NCI-H2227 (cell line): ENCODE measurements at regions not wholly inside any gene's neighbourhood (a gene's known extent, or its start where the extent isn't known, plus 50 kb on each side); places are given as distances from the start of the nearest gene placed in this dataset.
"Not testable (repeated sequence)": the region's sequence is repeated elsewhere in the genome, so short reads cannot be mapped to it uniquely, and the experiment has no call there.

Source experiments
- DNase-seq: peaks from one replicate; lab custom pipeline; 2025; ENCODE audit not compliant: unreplicated experiment; lab: John Stamatoyannopoulos, UW

GRCh38 chr21:33121715-33122475 is 52.0 kb downstream of the OLIG1 start:
- peak; percentile 22 for DNase-seq

GRCh38 chr21:33122507-33122906 is 52.6 kb downstream of the OLIG1 start:
- no peak for DNase-seq

GRCh38 chr21:33123374-33124123 is 53.6 kb downstream of the OLIG1 start:
- no peak for DNase-seq

GRCh38 chr21:33124889-33125288 is 54.9 kb downstream of the OLIG1 start:
- no peak for DNase-seq

GRCh38 chr21:33125680-33126375 is 55.9 kb downstream of the OLIG1 start:
- no peak for DNase-seq

GRCh38 chr21:33126569-33126968 is 56.6 kb downstream of the OLIG1 start:
- no peak for DNase-seq

GRCh38 chr21:33127154-33127867 is 57.4 kb downstream of the OLIG1 start:
- peak; percentile 57 for DNase-seq

- no peak for DNase-seq
Measured at GRCh38 chr21:33127868-33128242, 57.9 kb downstream of the OLIG1 start.

GRCh38 chr21:33128538-33128937 is 58.6 kb downstream of the OLIG1 start:
- DNase-seq = no peak

- no peak for DNase-seq
Measured at GRCh38 chr21:33132054-33132453, 62.1 kb downstream of the OLIG1 start.

- DNase-seq = no peak
Measured at GRCh38 chr21:33133892-33134291, 64.0 kb downstream of the OLIG1 start.

GRCh38 chr21:33135925-33136324 is 66.0 kb downstream of the OLIG1 start:
- no peak for DNase-seq

- DNase-seq = no peak
Measured at GRCh38 chr21:33136847-33137502, 67.0 kb downstream of the OLIG1 start.

- no peak for DNase-seq
Measured at GRCh38 chr21:33139084-33139483, 69.1 kb downstream of the OLIG1 start.

- DNase-seq = no peak
Measured at GRCh38 chr21:33140288-33140687, 70.3 kb downstream of the OLIG1 start.

GRCh38 chr21:33146467-33146866 is 76.5 kb downstream of the OLIG1 start:
- no peak for DNase-seq

- no peak for DNase-seq
Measured at GRCh38 chr21:33149181-33149580, 79.2 kb downstream of the OLIG1 start.

GRCh38 chr21:33150968-33151367 is 78.8 kb upstream of the IFNAR2 start:
- DNase-seq = not testable (repeated sequence)

GRCh38 chr21:33151941-33152731 is 77.6 kb upstream of the IFNAR2 start:
- DNase-seq = no peak

GRCh38 chr21:33152732-33153130 is 77.0 kb upstream of the IFNAR2 start:
- no peak for DNase-seq
